HG02885 (cell line): ENCODE measurements at regions not wholly inside any gene's neighbourhood (a gene's known extent, or its start where the extent isn't known, plus 50 kb on each side); places are given as distances from the start of the nearest gene placed in this dataset.
"Not testable (repeated sequence)": the region's sequence is repeated elsewhere in the genome, so short reads cannot be mapped to it uniquely, and the experiment has no call there.

ENCODE experiments used
- ATAC-seq: cut with Tn5 transposase; IDR thresholded peaks from one replicate; pipeline ENCODE4 v1.9.1; 2021; ENCODE audit warnings: mild to moderate bottlenecking; ENCODE audit not compliant: unreplicated experiment, poor library complexity

DNA sequence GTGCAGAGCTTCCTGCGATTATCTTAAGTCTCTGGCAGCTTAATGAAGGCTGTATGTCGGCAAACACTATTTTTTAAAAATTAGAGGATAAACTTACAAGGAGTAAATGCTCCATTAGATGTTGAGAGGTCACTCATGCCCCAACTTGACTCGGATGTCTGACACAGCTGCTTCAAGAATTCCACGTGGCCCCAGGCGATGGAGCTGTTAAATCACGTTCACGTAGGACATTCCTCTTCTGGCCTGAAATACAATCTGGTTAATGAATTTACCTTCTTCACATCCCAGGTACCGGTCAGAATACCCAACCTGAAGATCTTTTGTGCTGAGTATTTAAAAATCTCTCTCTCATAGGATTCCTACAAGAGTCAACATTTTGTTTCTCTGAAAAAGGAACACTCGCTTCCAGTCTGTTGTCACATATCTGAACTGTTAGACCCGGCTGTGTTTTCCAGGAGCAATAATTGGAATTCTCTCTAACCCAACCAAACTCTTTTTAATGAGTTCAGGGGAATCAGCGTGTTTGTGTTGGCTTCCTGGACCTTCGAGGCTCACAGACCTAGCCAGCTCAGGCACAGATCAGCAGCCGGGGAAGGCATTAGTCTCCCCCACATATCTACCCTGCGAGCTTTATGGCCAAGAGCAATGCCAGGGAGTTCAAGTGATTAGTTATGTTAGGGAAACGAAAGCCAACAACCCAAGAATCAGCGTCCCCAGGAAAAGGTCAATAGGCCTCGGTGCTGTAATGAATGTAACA is 284.9 kb downstream of the FGFR2 start:
- ATAC-seq: no peak

DNA sequence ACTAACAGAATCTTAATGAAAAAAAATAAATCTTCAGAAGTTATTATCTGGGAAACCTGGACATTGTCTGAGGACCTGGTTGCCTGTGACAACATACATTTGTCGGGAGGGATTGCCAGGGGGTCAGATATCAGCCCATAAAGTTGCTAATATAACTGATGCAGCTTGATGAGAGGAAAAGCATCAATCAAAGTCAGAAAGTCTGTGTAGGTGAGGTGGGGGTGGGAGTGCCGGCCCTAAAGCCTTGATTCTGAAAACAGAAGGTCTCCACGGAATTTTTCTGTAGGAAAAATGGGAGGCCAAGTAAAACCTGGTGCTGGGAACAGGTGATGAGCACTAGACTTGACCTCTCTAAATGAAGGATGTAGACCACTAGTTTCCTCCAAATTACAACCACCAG is 281.8 kb downstream of the FGFR2 start:
- no peak for ATAC-seq

DNA sequence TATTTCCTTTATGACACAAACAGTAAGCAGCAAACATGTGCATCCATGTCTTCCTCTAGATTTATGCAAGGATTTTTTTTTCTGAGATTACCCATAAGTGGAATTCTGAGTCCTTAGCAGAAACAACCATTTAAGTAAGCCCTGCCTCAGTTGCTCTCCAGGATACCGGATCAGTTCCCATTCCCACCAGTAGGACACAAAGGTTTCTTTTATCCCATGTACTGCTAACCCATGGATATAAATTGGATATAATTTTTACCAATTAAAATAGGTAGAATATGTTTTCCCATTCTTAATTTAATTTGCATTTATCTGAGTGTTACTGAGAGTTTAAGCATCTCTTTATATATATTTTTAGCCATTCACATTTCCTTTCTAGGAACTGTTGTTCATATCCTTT is 280.9 kb downstream of the FGFR2 start:
- ATAC-seq: no peak

DNA sequence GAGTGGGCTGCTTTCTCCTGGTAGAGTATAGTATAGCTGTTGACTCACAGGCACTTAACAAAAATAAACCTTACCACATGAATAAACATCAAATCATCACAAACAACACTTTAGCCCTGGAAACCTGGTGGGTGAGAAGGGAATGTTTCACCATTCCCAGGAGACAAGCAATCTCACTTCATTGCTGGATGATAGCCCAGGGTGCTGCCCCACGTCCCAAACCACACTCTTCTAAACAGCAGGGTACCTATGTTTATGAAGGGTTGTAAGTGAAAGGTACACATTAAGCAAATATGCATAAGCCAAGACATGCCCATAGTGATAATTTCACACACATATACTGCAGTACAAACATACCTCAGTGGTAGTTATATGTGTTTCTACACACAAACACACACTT is 276.2 kb downstream of the FGFR2 start:
- ATAC-seq: no peak

DNA sequence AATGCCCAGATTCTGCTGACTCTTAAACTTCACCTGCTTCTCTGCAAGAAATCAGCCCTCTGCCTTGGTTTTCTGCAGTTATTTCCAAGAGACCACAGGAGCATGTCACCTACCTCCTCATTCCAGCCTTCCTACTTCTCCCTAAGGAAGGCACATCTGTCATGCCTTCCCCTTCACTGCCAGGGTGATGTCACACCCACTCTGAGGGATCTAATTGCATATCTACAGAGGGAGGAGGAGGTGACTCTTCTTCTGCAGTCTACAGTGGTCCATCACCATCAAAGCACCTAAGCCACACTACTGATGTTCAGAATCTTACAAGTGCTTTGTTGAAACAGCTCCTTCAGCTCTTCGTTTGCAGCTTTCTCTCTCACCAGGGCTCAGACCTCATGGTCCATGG is 275.5 kb downstream of the FGFR2 start:
- no peak for ATAC-seq

DNA sequence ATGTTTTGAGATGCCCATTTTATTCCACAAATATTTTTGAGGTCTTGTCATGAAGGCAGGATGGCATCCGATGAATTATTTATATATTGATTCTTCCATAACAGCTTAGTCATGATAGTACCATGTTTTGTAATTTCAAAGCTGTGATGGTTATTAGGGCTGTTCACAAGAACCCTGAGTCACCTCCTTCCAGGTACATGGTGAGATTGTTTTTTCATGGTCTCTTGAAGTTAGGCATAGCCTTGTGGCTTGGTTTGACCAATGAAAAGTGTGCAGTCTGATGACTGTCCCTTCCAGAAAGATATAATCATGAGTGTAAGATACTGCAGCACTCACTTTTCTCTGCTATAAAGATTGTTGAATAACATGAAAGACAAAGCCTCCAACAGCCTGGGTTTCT is 274.8 kb downstream of the FGFR2 start:
- ATAC-seq: no peak

DNA sequence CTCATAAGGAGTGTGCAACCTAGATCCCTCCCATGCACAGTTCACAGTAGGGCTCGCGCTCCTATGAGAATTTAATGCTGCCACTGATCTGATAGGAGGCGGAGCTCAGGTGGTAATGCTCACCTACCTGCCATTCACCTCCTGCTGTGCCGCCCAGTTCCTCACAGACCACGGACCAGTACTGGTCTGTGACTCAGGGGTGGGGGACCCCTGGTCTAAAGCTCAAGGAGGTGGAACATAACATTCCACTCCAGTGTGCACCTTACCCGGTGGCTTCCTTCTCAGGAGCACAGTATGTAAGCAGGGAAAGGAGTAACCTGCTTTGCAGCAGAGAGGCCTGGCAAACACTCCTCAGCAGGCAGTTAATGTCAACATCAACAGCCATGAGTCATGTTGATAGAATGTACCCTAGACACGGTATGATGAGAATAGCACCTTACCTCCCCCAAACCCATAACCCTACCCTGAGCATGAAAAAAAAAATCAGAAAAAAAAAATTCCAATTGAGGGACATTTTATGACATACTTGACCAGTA is 273.5 kb downstream of the FGFR2 start:
- no peak for ATAC-seq

DNA sequence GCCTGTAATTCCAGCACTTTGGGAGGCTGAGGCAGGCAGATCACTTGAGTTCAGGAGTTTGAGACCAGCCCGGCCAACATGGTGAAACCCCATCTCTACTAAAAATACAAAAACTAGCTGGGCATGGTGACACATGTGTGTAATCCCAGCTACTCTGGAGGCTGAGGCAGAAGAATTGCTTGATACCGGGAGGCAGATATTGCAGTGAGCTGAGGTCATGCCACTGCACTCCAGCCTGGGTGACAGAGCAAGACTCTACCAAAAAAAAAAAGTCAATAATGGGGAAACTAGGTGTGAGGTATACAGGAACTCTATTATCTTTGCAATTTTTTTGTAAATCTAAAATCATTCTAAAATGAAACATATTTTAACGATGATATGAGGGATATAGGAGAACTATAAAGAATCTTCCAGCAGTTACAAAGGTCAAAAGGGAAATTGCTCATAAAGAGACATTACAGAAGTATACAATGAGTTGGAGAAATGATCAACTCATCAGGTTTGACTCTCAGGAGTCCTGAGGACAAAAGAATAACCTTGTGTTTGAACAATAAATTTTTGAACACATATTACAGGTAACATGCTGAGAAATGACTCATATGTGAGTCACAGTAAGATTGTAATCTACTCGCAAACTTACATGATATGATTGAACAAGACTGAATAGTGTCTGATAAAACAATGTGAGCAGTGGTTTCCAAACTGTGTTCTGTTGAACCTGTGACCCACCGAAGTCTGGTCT is 272.6 kb downstream of the FGFR2 start:
- no peak for ATAC-seq

DNA sequence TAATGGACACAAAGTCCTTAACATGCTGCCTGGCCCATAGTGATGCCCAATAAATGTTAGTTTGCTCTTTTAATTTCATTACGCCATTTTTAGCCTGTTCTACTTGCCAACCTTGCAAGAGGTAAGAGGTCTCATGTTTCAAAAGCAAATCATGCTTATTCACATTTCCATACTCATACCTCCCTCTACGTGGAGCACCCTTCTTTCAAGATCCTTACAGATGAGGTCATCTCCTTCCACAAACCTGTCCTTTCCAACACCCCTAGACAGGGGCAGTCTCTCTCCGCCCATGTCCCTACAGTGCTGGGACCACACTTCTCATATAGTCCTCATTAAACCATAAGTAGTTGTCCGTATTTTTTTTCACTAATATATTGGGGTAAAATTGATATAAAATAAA is 271.3 kb downstream of the FGFR2 start:
- ATAC-seq: no peak

DNA sequence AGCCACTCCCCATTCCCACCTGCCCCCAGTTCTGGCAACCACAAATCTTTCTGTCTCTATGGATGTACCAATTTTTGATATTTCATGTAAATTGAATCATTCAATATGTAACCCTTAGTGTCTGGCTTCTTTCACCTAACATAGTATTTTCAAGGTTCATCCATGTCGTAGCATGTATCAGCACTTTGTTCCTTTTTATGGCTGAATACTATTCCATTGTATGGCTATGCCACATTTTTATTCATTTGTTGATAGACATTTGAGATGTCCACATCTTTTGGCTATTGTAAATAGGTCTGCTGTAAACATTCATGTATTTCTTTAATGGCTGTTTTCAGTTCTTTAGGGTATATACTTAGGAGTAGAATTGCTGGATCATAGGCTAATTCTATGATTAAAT is 270.5 kb downstream of the FGFR2 start:
- ATAC-seq: no peak

DNA sequence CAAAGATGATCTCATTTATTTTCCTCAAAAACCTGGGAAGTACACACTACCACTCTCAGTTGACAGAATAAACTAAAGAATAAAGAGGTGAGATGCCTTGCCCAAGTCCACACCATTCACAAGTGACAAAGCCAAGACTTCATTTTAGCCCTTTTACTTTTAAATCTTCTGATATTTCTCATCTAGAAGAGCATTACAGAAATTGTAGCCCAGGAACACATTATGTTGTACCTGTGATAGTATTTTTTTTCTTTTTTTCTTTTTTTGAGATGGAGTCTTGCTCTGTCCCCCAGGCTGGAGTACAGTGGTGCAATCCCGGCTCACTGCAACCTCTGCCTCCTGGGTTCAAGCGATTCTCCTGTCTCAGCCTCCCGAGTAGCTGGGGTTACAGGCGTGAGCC is 268.6 kb downstream of the FGFR2 start:
- ATAC-seq: not testable (repeated sequence)

DNA sequence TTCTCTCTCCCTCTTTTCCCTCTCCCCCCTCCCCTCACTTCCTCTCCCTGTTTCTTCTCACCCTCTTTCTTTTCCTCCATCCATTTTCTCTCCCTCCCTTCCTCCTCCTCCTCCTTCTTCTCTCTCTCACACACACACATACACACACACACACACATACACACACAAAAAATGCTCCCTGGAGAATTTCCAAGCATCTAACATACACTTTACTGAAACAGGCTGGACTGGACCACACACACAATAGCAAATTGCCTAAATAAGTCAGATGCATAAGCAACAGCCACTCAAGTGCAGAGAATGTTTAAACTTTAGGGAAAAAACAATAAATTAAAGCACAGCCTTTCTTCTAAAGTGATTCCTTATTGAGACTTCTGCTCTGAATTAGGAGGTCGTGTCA is 267.7 kb downstream of the FGFR2 start:
- ATAC-seq: no peak

DNA sequence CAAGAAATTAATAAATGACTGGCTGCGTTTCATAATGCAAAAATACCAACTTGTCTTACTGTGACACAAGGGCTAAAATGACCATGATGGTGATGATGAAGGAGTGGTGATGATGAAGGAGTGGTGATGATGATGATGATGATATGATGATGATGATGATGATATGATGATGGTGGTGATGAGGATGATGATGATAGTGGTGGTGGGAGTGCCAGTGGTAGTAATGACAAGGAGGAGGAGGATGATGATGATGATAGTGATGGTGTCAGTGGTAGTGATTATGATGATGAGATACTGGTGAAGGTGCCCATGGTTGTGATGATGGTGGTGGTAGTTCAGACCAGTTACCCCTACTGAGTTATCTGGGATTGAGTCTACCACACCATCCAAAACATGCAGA is 265.9 kb downstream of the FGFR2 start:
- ATAC-seq: no peak

DNA sequence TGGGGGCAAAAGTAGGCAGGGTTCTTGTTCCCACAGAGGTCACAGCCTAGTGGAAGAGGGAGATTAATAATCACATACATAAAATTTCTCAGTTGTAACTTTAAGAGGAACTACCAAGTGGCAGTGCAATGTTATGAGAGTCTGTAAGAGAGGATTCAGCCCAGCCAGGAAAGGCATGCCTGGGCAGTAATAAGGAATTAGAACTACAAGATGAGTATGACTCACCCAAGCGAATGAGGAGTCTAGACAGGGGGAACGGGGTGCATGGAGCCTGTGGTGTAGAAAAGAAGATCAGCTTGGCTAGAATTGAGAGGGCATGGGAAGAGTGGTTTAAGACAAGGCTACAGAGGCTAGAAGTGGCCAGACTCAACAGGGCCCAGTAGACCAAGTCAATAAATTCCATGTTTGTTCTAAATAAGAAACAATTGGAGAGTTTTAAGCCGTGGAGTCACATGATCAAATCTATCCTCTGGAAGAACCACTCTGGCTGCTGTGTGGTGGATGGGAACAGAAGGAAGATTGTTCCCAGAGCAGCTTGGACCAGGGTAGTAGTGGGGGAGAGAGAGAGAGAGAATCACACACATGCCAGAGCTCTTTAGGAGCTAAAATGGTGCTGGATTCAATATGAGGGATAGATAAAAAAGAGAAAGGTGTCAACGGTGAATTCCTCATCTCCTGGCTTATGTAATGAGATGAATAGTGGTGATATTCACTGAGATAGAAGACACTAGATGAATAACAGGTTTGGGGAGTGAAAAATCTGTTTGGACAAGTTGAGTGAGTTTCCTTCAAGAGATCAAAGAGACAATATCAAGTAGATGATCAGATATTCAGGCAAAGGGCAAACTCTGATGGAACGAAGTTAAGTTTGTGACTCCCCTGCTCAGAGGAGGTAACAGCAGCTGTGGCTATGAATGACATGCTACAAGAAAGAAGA is 265.1 kb downstream of the FGFR2 start:
- ATAC-seq: no peak

DNA sequence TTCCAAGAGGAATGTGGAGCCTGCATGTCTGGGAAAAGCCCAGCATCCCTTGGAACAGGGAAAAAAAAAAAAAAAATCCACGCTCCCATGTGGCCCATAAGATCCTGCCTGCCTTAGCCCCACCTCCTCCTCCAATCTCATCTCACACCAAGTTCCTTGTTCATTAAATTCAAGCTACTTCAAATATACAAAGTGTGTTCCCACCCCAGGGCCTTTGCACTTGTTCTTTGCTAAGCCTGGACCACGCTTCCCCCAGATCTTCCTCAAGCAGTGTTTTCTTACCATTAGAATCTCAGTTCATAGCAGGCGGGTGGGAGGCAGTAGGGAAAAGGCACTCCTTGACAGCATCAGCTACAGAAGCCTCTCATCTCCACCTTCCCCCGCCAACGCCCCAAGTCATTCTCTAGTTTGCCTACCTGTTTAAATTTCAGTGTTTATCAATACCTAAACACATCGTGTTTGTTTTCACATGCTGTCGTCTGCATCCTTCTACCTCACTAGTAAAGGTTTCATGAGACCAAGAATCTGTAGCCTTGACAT is 262.8 kb downstream of the FGFR2 start:
- no peak for ATAC-seq

DNA sequence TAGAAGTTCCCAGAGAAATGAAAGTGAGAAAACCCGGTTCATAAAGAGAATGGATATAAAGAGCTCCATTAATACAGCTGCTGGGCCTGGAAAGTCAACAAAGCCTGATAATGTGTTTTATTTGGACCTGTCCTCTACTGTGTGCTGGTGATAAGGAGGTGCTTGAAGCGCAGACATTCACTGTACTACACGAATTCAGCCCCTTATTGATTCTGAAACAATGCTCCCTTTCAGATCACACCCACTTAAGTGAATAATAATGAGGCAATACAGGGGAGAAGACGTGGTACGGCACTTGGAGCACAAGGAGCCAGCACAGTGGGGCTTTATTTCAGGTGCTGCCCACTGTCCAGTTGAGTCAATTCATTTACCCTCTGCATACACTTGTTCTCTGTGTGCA is 260.8 kb downstream of the FGFR2 start:
- ATAC-seq: no peak

DNA sequence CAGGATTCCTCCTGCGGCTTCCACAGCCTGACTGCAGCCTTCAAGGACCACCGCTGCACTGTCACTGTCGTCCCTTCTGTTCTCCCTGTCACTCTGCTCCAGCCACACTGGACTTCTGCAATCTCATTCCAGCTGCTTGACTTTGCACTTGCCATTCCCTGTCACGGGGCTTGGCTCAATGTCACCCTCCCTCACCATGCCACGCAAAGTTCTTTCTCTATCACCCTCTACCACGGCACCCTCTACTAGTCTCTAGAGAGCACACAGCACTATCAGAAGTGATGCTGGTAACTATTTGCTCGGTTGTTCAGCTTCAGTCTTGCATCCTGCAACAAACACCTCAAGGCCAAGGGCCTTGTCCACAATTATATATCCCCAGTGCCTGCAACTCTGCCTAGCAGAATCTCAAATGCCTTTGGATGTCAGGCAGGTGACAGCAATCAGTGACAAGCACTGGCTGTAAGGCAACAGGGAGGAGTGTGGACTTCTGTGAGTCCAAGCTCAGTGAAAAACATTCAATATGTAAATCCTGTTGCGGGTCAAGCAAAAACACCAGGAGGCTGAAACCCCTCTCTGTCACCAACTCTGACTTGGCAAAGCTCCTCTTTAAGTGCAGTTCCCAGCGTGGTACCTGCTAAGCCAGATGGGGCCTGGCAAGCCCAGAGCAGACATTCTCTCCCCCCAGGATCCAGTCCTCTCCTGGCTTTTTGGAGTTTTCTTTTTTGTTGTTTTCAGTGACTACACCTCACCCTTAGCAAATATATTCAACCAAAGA is 259.9 kb downstream of the FGFR2 start:
- no peak for ATAC-seq

DNA sequence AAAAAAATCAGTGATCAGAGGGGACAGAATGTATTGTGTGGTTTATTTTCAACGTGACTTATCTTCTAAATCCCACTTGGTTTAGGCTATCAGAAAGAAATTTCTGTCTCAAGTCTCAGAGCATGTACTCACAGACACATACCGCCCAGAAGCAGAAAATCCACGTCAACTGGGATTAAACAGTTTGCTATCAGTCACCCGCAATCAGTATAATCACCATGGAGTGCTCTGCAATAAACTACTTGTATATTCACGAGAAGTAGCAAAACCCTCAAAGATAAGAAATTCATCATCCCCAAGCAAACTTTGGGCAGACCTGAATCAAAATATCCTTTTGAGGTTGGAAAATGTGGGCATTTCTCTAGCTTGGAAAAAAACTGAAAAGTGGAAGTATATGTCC is 259.1 kb downstream of the FGFR2 start:
- no peak for ATAC-seq

DNA sequence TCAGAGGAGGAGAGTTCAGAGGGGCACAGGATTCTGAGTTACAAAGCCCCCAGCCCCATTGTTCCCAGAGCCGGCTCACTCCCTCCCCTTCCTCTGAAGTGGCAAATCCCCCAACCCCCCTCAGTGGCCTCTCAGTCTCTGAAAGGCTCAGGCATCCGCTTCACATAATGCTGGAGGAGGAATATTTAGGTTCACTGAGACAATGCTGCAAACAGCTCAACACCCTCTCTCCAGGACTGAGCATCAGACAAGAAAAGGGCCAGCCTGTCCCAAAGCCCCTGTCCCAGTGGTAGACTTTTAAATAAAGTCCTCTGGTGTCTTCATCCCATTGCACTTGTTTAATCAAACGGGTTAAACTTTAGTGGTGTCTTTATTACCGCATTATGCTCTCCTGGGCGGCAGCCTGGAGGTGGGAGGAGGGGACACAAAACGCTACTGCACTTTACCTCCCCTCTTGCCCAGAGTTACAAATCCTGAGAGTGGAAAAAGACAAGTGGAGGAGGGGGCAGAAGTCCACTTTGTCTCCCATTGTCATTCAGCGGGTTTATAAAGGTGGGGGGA is 257.9 kb downstream of the FGFR2 start:
- ATAC-seq: no peak
